Smooth muscle cell (in vitro differentiated cells): ENCODE measurements at regions not wholly inside any gene's neighbourhood (a gene's known extent, or its start where the extent isn't known, plus 50 kb on each side); places are given as distances from the start of the nearest gene placed in this dataset.

Experiments
- DNase-seq: peaks from one replicate; lab custom pipeline; 2025; ENCODE audit not compliant: unreplicated experiment; lab: John Stamatoyannopoulos, UW
- H2AFZ ChIP-seq: fragments of 200-600 bp; sonication (generic); 2 replicates; pipeline ENCODE4 v1.6.0; 2016; ENCODE audit warnings: antibody characterized with exemption, low read depth, mild to moderate bottlenecking
- H3F3A ChIP-seq: fragments of 200-600 bp; sonication (generic); 2 replicates; pipeline ENCODE4 v1.6.0; 2017; ENCODE audit warnings: antibody characterized with exemption, low read depth
- H3K27ac ChIP-seq: fragments of 200-600 bp; sonication (generic); 2 replicates; pipeline ENCODE4 v1.5.1; 2016; ENCODE audit warnings: low read depth, mild to moderate bottlenecking
- H3K27me3 ChIP-seq: fragments of 200-600 bp; sonication (generic); 2 replicates; pipeline ENCODE4 v1.6.1; 2016; ENCODE audit warnings: low read depth, mild to moderate bottlenecking
- H3K36me3 ChIP-seq: fragments of 200-600 bp; sonication (generic); 2 replicates; pipeline ENCODE4 v1.5.1; 2016; ENCODE audit warnings: low read depth
- H3K4me1 ChIP-seq: fragments of 200-600 bp; sonication (generic); 2 replicates; pipeline ENCODE4 v1.5.1; 2016; ENCODE audit warnings: low read depth
- H3K4me2 ChIP-seq: fragments of 200-600 bp; sonication (generic); 2 replicates; pipeline ENCODE4 v1.6.0; 2016; ENCODE audit warnings: mild to moderate bottlenecking
- H3K4me3 ChIP-seq: fragments of 200-600 bp; sonication (generic); 2 replicates; pipeline ENCODE4 v1.5.1; 2016; ENCODE audit warnings: mild to moderate bottlenecking
- H3K79me2 ChIP-seq: fragments of 200-600 bp; sonication (generic); 2 replicates; pipeline ENCODE4 v1.6.0; 2016; ENCODE audit warnings: low read depth, mild to moderate bottlenecking
- H3K9ac ChIP-seq: fragments of 200-600 bp; sonication (generic); 2 replicates; pipeline ENCODE4 v1.6.0; 2016; ENCODE audit warnings: low read depth
- H3K9me3 ChIP-seq: fragments of 200-600 bp; sonication (generic); replicated peaks from 2 replicates; pipeline ENCODE4 v1.5.1; 2016; ENCODE audit warnings: low read depth
- H4K20me1 ChIP-seq: fragments of 200-600 bp; sonication (generic); 2 replicates; pipeline ENCODE4 v1.6.0; 2016; ENCODE audit warnings: low read depth
- WGBS: methylation state at CpG from one replicate; pipeline ENCODE4 v1.1.7; 2016; ENCODE audit warnings: low lambda C conversion rate; 5-methylcytosine and 5-hydroxymethylcytosine counted together
- TF ChIP-seq, protein P1 (sequence below): fragments of 200-600 bp; sonication (generic); IDR thresholded peaks from 2 replicates; pipeline ENCODE4 v1.5.1; 2017; ENCODE audit warnings: borderline replicate concordance, mild to moderate bottlenecking, antibody characterized with exemption; ENCODE audit not compliant: insufficient read depth, poor library complexity, severe bottlenecking

GRCh38 chr1:30484668-30485067 is 238.7 kb downstream of the MATN1 start:
- no peak overlapping the region for H2AFZ ChIP-seq
- no peak for DNase-seq
- WGBS: 100% methylated on average over 1 of the region's 1 CpG

GRCh38 chr1:30479575-30479974 is 243.8 kb downstream of the MATN1 start:
- no peaks in the 10 kb centered on the region for H3K9me3 ChIP-seq
- TF ChIP-seq, protein P1, sequence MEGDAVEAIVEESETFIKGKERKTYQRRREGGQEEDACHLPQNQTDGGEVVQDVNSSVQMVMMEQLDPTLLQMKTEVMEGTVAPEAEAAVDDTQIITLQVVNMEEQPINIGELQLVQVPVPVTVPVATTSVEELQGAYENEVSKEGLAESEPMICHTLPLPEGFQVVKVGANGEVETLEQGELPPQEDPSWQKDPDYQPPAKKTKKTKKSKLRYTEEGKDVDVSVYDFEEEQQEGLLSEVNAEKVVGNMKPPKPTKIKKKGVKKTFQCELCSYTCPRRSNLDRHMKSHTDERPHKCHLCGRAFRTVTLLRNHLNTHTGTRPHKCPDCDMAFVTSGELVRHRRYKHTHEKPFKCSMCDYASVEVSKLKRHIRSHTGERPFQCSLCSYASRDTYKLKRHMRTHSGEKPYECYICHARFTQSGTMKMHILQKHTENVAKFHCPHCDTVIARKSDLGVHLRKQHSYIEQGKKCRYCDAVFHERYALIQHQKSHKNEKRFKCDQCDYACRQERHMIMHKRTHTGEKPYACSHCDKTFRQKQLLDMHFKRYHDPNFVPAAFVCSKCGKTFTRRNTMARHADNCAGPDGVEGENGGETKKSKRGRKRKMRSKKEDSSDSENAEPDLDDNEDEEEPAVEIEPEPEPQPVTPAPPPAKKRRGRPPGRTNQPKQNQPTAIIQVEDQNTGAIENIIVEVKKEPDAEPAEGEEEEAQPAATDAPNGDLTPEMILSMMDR: no peak
- no peaks in the 10 kb centered on the region for H3F3A ChIP-seq
- no peaks in the 10 kb centered on the region for H4K20me1 ChIP-seq
- 88% methylated on average over 6 of the region's 7 CpGs for WGBS
- no peaks in the 10 kb centered on the region for H3K4me1 ChIP-seq
- H3K9ac ChIP-seq: no peak overlapping the region
- H3K4me2 ChIP-seq: no peak overlapping the region
- no peak for DNase-seq
- H3K36me3 ChIP-seq: no peaks in the 10 kb centered on the region
- no peaks in the 10 kb centered on the region for H3K79me2 ChIP-seq
- no peak overlapping the region for H3K4me3 ChIP-seq
- peaks cover 10% of the 10 kb centered on the region for H3K27me3 ChIP-seq
- no peak overlapping the region for H3K27ac ChIP-seq
- H2AFZ ChIP-seq: no peak overlapping the region

More at GRCh38 chr1:30484668-30485067, 238.7 kb downstream of the MATN1 start:
- no peaks in the 10 kb centered on the region for H4K20me1 ChIP-seq
- H3K27me3 ChIP-seq: no peaks in the 10 kb centered on the region
- H3K27ac ChIP-seq: no peak overlapping the region
- H3K9ac ChIP-seq: no peak overlapping the region
- H3K36me3 ChIP-seq: no peaks in the 10 kb centered on the region
- no peak overlapping the region for H3K4me3 ChIP-seq
- no peaks in the 10 kb centered on the region for H3F3A ChIP-seq
- TF ChIP-seq, protein P1: no peak
- H3K79me2 ChIP-seq: no peaks in the 10 kb centered on the region
- no peaks in the 10 kb centered on the region for H3K9me3 ChIP-seq
- no peak overlapping the region for H3K4me2 ChIP-seq
- no peaks in the 10 kb centered on the region for H3K4me1 ChIP-seq

DNA sequence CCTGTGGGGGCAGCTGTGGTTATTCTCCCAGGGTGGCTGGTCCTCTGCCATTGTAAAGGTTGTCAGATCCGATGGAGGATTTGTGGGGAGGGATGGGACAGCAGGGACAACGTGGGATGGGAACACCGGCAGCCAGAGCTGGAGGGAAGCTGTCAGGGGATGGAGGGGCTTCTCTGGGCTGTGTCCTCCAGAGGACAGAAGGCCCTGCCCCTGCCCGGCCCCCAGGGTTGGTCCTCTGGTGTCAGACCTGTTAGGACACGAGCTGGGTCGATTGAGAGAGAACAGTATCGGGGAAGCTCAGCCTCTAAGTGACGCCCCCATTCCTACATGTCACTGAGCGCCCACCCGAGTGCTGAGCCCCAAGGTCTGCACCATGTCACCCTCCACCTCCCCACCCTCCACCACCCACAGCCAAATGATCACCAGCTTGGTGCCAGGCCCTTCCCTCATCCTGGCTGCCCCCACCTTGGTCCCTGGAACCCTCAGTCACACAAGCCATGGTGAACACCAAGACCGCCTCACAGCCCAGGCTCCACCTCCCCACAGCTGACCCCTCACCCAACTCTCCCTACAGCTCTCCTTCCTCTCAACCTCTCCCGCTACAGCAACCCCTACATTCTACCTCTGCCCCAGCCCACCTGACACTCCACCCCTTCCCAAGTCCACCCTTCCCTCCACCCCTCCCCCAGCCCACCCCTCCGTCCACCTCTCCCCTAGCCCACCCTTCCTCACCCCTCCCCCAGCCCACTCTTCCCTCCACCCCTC is 244.4 kb downstream of the MATN1 start:
- Histone ChIP-seq H3F3A (no peaks in the 10 kb centered on the region), H3K79me2 (no peaks in the 10 kb centered on the region), H3K9me3 (no peaks in the 10 kb centered on the region), H3K4me2 (no peak overlapping the region), H3K36me3 (no peaks in the 10 kb centered on the region), H3K4me1 (no peaks in the 10 kb centered on the region), H3K4me3 (no peak overlapping the region), H3K27ac (no peak overlapping the region), H2AFZ (no peak overlapping the region), H4K20me1 (no peaks in the 10 kb centered on the region), H3K9ac (no peak overlapping the region), H3K27me3 (peaks cover 10% of the 10 kb centered on the region)
- TF ChIP-seq, protein P1: no peak
- 92% methylated on average over 8 of the region's 13 CpGs for WGBS
- no peak for DNase-seq

GRCh38 chr1:30478283-30478682 is 245.1 kb downstream of the MATN1 start:
- WGBS: 94% methylated on average over 6 of the region's 6 CpGs
- DNase-seq: no peak
- no peaks in the 10 kb centered on the region for H3K79me2 ChIP-seq
- no peak overlapping the region for H3K27ac ChIP-seq
- TF ChIP-seq, protein P1: no peak
- H3K9ac ChIP-seq: no peak overlapping the region
- no peaks in the 10 kb centered on the region for H3F3A ChIP-seq
- no peak overlapping the region for H3K4me2 ChIP-seq
- no peaks in the 10 kb centered on the region for H4K20me1 ChIP-seq
- H3K36me3 ChIP-seq: no peaks in the 10 kb centered on the region
- H3K9me3 ChIP-seq: no peaks in the 10 kb centered on the region
- H3K27me3 ChIP-seq: peaks cover 16% of the 10 kb centered on the region
- no peaks in the 10 kb centered on the region for H3K4me1 ChIP-seq
- no peak overlapping the region for H3K4me3 ChIP-seq
- H2AFZ ChIP-seq: no peak overlapping the region
